ENCODE measurements at regions not wholly inside any gene's neighbourhood (a gene's known extent, or its start where the extent isn't known, plus 50 kb on each side); places are given as distances from the start of the nearest gene placed in this dataset.

- no peak for TF ChIP-seq CTCF (conservative IDR thresholded peaks at IDR 0.05; ENCODE audit: low read depth, low read length)
- TF ChIP-seq EZH2 (IDR thresholded peaks at IDR 0.05; ENCODE audit: borderline replicate concordance, low read depth, low read length, poor library complexity, severe bottlenecking) = no peak
Measured at GRCh38 chr14:51370758-51371386, 130.8 kb downstream of the TMX1 start.

Data from A673 (cell line).